HG03457 (cell line): ENCODE measurements at regions not wholly inside any gene's neighbourhood (a gene's known extent, or its start where the extent isn't known, plus 50 kb on each side); places are given as distances from the start of the nearest gene placed in this dataset.

Experiments used
- ATAC-seq: cut with Tn5 transposase; IDR thresholded peaks from one replicate; pipeline ENCODE4 v1.9.1; 2021; ENCODE audit warnings: moderate number of reproducible peaks; ENCODE audit not compliant: unreplicated experiment

DNA sequence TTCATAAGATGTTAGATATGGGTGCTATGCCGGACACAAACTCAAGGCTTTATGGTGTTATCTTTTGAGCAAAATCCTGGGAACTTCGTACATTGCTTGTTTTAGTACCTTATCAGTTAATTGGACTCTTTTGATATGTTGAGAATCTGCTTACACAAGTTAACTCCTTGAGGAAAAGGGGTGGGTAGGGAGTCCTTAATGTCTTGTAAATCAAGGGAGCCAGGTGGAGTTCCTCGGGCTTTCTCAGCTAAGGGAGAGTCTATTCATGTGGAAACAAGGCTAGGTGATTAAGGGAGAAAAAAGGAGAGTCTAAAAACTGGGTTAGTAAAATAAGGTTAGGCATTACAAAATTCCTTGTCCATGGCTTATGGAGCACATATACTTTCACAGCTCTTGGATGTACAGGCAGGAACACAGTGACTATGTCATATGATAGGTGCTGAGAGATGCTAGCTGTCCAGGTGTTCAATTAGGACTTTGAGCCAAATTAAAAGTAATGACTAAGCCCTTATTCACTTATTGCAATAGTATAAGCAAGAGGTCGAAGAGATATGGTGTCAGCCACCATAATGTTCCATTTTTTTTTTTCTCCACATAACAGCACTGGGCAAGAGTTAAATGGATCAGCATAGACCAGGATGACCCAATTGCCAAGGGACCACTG lies 59.5 kb upstream of the DYNAP start:
- ATAC-seq = no peak

DNA sequence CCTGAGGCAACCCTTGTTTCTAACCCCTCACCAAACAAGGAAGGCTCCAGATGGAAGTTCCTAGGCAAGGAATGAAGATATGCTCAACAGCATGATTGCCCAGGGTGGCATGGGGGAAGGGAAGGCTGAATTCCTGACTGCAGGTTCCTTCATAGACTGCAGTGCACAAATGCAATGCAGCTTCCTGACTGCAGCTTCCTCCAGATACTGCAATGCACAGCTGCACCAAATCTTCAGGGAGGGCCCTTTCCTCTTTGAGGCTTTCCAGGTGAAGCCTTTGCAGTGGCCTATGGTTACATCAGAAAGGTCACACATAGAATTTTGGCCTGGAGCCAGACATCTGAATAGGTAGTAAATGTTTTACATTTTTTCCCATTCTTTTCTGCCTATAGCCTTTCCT lies 58.8 kb upstream of the DYNAP start:
- ATAC-seq = no peak

DNA sequence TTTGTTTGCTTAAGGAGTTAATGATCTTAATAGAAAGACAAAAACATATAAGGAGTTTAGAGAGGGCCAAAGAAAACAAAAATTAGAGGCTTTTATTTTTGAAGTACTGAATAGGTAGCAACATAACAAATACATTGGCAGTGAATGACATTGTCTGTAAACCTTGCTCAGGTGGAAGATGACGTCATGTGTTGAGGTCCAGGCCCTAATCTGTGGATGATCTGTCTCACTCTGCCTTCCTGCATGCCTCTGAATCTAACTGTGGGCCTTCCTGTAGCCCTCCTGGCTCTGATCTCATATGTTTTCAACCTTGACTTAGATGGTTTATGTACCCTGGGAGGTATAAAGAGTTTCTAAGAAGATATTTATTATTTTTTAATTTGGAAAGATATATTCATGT lies 58.1 kb upstream of the DYNAP start:
- ATAC-seq = no peak
